ENCODE measurements at regions not wholly inside any gene's neighbourhood (a gene's known extent, or its start where the extent isn't known, plus 50 kb on each side); places are given as distances from the start of the nearest gene placed in this dataset.

- TF ChIP-seq, protein P1, sequence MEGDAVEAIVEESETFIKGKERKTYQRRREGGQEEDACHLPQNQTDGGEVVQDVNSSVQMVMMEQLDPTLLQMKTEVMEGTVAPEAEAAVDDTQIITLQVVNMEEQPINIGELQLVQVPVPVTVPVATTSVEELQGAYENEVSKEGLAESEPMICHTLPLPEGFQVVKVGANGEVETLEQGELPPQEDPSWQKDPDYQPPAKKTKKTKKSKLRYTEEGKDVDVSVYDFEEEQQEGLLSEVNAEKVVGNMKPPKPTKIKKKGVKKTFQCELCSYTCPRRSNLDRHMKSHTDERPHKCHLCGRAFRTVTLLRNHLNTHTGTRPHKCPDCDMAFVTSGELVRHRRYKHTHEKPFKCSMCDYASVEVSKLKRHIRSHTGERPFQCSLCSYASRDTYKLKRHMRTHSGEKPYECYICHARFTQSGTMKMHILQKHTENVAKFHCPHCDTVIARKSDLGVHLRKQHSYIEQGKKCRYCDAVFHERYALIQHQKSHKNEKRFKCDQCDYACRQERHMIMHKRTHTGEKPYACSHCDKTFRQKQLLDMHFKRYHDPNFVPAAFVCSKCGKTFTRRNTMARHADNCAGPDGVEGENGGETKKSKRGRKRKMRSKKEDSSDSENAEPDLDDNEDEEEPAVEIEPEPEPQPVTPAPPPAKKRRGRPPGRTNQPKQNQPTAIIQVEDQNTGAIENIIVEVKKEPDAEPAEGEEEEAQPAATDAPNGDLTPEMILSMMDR (IDR thresholded peaks at IDR 0.05; ENCODE audit: insufficient read depth, low read length, severe bottlenecking), result no peak
- FAIRE-seq, result no peak
- Histone ChIP-seq H3K27me3 (ENCODE audit: control insufficient read depth, insufficient read depth, low read length) (no peaks in the 10 kb centered on the region), H3K36me3 (ENCODE audit: control insufficient read depth, insufficient read depth, low read length) (no peaks in the 10 kb centered on the region), H3K4me3 (ENCODE audit: low read depth, low read length) (no peak overlapping the region)
- no peak for DNase-seq (ENCODE audit: low read depth)
Observed at GRCh38 chr3:65078748-65079147, 390.9 kb upstream of the ADAMTS9 start.

DNA sequence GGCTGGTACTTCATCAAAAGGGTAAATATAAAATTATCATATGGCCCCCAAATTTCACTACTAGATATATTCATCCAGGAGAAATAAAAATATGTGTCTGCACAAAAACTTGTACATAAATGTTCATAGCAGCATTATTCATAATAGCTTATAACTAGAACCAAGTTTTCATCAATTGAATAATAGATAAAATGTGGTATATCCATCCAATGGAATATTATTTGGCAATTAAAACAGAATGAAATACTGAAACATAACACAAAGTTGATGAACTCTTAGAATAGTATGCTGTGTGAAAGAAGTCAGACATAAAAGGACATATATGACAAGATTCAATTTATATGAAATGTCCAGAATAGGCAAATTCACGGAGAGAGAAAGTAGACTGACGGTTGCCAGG, 389.3 kb upstream of the ADAMTS9 start:
- TF ChIP-seq, protein P1 (IDR thresholded peaks at IDR 0.05; ENCODE audit: insufficient read depth, low read length, severe bottlenecking), result no peak
- no peak for FAIRE-seq
- Histone ChIP-seq H3K27me3 (ENCODE audit: control insufficient read depth, insufficient read depth, low read length) (no peaks in the 10 kb centered on the region), H3K4me3 (ENCODE audit: low read depth, low read length) (no peak overlapping the region), H3K36me3 (ENCODE audit: control insufficient read depth, insufficient read depth, low read length) (no peaks in the 10 kb centered on the region)
- no peak for DNase-seq (ENCODE audit: low read depth)

- H3K27me3 ChIP-seq (ENCODE audit: control insufficient read depth, insufficient read depth, low read length), result no peaks in the 10 kb centered on the region
Observed at GRCh38 chr3:65070968-65071367, 383.2 kb upstream of the ADAMTS9 start.

DNA sequence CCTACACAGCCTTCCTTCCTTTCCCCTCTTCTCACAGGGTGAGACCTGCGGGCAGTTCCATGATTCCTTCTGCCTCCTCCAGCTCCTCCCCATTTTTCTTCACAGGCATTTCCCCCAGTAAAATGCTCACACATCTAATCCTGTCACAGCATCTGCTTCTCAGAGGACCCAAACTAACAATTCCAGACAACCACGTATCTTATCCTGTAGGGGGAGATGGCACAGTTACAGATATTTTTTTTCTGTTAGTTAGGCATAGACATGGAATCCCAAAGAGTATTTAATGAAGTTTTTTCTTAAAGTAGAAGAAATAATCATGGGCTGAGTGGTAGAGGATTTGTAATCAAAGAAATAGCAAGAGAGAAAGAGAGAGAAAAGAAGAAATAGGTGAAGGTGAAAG, 373.1 kb upstream of the ADAMTS9 start:
- TF ChIP-seq, protein P1 (IDR thresholded peaks at IDR 0.05; ENCODE audit: insufficient read depth, low read length, severe bottlenecking), result no peak
- no peak for FAIRE-seq
- Histone ChIP-seq H3K4me3 (ENCODE audit: low read depth, low read length) (no peak overlapping the region), H3K27me3 (ENCODE audit: control insufficient read depth, insufficient read depth, low read length) (no peaks in the 10 kb centered on the region), H3K36me3 (ENCODE audit: control insufficient read depth, insufficient read depth, low read length) (no peaks in the 10 kb centered on the region)
- DNase-seq (ENCODE audit: low read depth), result no peak

More at GRCh38 chr3:65070968-65071367, 383.2 kb upstream of the ADAMTS9 start:
- Histone ChIP-seq H3K36me3 (ENCODE audit: control insufficient read depth, insufficient read depth, low read length) (no peaks in the 10 kb centered on the region), H3K4me3 (ENCODE audit: low read depth, low read length) (no peak overlapping the region)
- TF ChIP-seq, protein P1 (IDR thresholded peaks at IDR 0.05; ENCODE audit: insufficient read depth, low read length, severe bottlenecking), result no peak
- FAIRE-seq, result no peak
- no peak for DNase-seq (ENCODE audit: low read depth)

GRCh38 chr3:65052101-65052500, 364.3 kb upstream of the ADAMTS9 start:
- DNase-seq (ENCODE audit: low read depth) (peak; percentile 31), FAIRE-seq (no peak)
- H3K36me3 ChIP-seq (ENCODE audit: control insufficient read depth, insufficient read depth, low read length), result no peaks in the 10 kb centered on the region
- H3K4me3 ChIP-seq (ENCODE audit: low read depth, low read length), result no peak overlapping the region
- TF ChIP-seq, protein P1 (IDR thresholded peaks at IDR 0.05; ENCODE audit: insufficient read depth, low read length, severe bottlenecking), result no peak
- no peaks in the 10 kb centered on the region for H3K27me3 ChIP-seq (ENCODE audit: control insufficient read depth, insufficient read depth, low read length)

DNA sequence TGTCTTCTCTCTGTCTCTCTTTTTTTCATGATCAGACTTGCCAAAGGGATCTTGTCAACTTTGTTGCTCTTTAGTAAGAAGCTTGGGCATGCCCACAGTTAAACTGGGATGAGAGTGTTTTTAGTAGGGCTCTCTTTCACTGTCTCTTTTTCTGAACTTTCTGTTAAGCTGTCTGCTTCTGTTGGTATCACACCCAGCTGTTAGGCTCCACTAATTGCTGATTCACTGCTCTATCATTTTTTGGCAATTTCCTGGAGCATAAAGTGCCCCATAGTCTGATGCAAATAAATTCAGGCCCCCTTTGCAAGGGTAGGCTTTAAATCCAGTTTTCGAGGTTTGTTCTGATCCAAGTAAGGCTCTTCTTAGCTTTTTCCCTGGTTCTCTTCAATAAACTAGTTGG, 360.4 kb upstream of the ADAMTS9 start:
- TF ChIP-seq, protein P1 (IDR thresholded peaks at IDR 0.05; ENCODE audit: insufficient read depth, low read length, severe bottlenecking), result no peak
- no peak overlapping the region for H3K4me3 ChIP-seq (ENCODE audit: low read depth, low read length)
- H3K36me3 ChIP-seq (ENCODE audit: control insufficient read depth, insufficient read depth, low read length), result no peaks in the 10 kb centered on the region
- FAIRE-seq (no peak), DNase-seq (ENCODE audit: low read depth) (peak; percentile 29)
- no peaks in the 10 kb centered on the region for H3K27me3 ChIP-seq (ENCODE audit: control insufficient read depth, insufficient read depth, low read length)

Measured in bronchial epithelial cell (primary cell).